ENCODE measurements at regions not wholly inside any gene's neighbourhood (a gene's known extent, or its start where the extent isn't known, plus 50 kb on each side); places are given as distances from the start of the nearest gene placed in this dataset.

DNA sequence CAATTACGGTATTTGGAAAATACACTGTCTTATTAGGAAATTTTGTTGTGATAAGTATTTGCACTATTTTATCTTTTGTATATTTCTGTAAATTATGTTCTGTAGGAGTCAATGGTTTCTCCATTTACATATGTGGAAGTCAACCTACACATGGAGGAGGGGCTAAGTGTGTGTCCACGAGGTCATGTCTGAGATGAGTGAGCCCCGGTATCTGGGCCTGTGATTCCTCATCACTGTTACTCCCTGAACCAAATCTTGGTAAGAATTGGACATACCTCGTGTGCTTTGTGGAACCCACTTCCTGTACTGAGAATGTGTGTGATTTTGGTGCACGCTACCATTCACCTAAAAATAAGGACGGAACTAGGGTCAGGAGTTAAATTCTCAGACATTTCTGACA is 1105.5 kb downstream of the TMEM121 start (continued):
- TF ChIP-seq CTCF (IDR thresholded peaks at IDR 0.05; ENCODE audit: control extremely low read depth in 1 of 3, insufficient read depth in 1 of 3, low read depth in 1 of 3, low read length in 3 of 3) = no peak

Data from H1 (cell line).